ENCODE measurements at regions not wholly inside any gene's neighbourhood (a gene's known extent, or its start where the extent isn't known, plus 50 kb on each side); places are given as distances from the start of the nearest gene placed in this dataset.

GRCh38 chr5:148732692-148733091 lies 78.4 kb upstream of the HTR4 start:
- no peak for TF ChIP-seq CTCF (IDR thresholded peaks at IDR 0.05; ENCODE audit: extremely low read depth in 1 of 2, insufficient read depth in 1 of 2, low read depth in 1 of 2, low read length in 2 of 2)
- TF ChIP-seq POLR2A (IDR thresholded peaks at IDR 0.05; ENCODE audit: low read depth, low read length) = no peak
- no peak for TF ChIP-seq EZH2 (IDR thresholded peaks at IDR 0.05; ENCODE audit: borderline replicate concordance, low read depth, low read length, severe bottlenecking)
- TF ChIP-seq MAX (IDR thresholded peaks at IDR 0.05; ENCODE audit: insufficient read depth, insufficient read length) = no peak
- no peak for TF ChIP-seq POLR2AphosphoS5 (IDR thresholded peaks at IDR 0.05; ENCODE audit: insufficient read depth, low read depth, low read length)
- TF ChIP-seq JUN (IDR thresholded peaks at IDR 0.05; ENCODE audit: borderline replicate concordance, insufficient read depth, insufficient read length, low read depth) = no peak
- TF ChIP-seq MYC (IDR thresholded peaks at IDR 0.05; ENCODE audit: low read depth, low read length) = no peak
- no peak for TF ChIP-seq FOS (IDR thresholded peaks at IDR 0.05; ENCODE audit: borderline replicate concordance, insufficient read depth, low read length)
- TF ChIP-seq GATA2 (IDR thresholded peaks at IDR 0.05; ENCODE audit: insufficient read depth, insufficient read length, low read depth, low read length) = no peak
